GM15510 (cell line): ENCODE measurements at regions not wholly inside any gene's neighbourhood (a gene's known extent, or its start where the extent isn't known, plus 50 kb on each side); places are given as distances from the start of the nearest gene placed in this dataset.

ENCODE experiments used
- POLR2A ChIP-seq: IDR thresholded peaks from 3 replicates; pipeline ENCODE4 v1.6.1; 2011; ENCODE audit warnings: borderline replicate concordance; ENCODE audit not compliant: insufficient read length; ENCODE audit errors: extremely low read depth

DNA sequence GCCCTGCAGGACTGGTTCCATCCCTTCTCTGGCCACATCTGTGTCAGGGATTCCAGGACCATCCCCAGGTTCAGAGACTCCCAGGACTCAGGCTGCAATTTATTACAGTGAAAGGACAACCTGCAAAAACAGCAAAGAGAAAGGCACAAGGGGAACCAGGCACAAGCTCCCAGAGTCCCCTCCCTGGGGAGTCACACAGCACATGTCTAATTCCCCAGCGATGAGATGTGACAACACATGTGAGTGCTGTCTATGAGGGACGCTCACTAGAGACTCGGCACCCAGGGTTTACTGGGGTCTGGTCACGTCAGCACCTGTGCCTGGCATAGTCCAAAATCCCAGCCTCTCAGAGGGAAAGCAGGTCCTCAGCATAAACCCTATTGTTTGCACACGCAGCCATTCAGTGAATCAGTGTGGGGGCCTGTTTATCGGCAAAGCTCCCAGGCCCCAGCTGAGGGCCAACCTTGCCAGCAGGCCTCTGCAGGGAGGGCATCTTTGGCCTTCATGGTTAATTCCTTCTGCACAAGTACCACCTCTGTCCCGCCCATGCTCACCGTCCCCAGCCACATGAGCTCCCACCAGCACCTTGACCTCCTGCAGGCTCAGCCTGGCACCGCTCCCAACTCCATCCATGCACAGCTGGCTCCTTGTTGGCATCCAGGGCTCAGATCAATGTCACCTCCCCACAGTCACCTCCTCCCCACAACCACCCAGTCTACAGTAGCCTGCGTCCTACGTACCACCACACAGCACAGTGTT, 198.9 kb upstream of the SFSWAP start:
- no peak for TF ChIP-seq POLR2A

DNA sequence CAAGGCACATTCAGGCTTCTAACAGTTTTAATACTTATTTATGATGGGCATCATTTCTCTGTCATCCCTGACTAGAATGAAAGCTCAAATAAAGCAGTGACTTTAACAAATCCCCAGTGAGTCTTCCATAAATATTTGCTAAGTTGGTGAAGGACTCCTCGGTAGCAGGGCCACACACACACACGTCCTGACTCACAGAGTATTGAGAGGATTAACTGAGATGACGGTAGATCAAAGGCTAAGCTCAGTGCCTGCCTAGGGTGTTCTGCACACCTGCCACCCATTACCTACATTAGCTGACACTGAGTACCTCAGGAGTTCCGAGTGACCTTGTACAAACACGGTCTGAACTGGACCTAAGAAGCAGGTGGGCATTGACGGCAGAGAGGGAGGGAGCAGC, 197.3 kb upstream of the SFSWAP start:
- no peak for TF ChIP-seq POLR2A

DNA sequence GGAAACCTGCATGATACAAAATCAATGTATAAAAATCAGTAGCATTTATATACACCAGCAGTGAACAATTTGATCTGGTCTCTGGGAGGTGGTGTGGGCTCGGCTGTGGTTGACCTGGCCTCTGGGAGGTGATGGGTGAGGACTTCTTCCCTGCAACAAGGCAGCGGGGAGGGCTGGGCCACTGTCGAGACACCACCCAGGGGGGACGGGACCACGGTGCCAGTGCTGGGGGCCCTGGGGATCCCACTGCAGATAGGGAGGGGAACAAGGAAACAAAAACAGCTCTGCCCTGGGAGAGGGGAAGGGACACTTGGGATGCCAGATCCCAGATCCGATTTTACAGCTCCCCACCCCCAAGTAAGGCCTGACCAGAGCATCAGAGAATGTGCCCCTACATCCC, 189.6 kb upstream of the SFSWAP start:
- TF ChIP-seq POLR2A, result no peak

DNA sequence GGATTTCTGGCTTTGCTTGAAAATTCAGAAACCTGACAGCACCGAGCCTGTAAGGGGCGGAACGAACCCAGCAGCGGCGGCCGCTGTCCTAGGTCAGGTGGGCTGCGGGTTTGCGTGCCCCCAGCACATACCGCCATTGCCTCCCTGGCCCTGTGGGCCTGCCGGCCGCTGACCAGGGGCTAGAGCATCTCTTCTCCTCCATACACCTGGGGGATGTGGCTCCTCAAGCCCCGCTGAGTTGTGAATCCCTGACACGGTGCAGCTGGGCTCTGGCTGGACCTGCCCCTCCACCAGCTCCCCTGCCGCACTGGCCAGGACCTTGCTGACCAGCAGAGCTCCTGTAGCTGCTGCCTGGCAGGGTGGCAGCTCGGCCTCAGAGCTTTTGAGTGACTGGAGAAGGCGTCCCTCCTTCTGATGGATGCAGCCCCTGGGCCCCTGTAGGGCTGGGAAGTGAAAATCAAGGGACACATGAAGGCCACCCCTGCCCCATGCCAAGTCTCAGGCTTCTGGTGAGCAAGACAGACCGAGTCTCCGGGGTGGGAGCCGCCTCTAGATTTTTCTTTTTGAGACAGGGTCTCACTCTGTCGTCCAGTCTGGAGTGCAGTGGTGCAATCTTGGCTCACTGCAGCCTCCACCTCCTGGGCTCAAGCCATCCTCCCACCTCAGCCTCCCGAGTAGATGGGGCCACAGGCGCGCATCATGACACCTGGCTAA, 184.9 kb upstream of the SFSWAP start:
- no peak for TF ChIP-seq POLR2A

DNA sequence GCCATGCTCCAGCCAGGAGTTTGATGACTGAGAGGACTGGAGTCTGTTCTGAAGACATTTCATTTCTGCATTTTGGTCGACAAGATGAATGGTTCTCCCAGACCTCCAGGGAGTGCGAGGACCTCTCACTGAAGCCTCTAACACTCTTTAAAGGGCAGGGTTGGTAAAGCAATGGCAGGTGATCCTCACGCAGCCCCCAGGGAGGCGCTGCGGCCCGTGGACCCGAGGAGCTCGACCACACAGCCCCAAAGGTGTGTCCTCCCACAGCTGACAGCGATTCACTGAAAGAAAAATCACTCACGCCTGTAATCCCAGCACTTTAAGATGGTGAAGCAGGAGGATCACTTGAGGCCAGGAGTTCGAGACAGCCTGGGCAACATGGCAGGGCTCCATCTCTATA, 183.8 kb upstream of the SFSWAP start:
- no peak for TF ChIP-seq POLR2A

DNA sequence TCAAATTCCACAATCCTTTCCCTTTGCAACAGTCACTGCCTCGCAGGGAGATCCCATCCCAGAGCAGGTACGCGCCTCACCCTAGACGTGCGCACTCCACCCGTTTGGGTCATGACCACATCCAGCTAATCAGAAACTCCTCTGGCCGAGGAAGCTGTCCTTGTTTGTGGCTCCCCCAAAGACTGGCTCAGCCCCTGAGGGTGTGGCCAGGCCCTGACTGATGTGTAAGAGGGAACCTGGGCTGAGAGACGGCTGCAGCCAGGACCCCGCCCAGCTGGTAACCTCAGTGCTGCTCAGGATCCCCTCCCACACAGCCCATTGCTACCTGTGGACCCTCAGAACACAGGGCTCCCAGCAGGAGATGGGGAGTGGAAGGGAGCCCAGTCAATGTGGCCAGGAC, 183.2 kb upstream of the SFSWAP start:
- no peak for TF ChIP-seq POLR2A

DNA sequence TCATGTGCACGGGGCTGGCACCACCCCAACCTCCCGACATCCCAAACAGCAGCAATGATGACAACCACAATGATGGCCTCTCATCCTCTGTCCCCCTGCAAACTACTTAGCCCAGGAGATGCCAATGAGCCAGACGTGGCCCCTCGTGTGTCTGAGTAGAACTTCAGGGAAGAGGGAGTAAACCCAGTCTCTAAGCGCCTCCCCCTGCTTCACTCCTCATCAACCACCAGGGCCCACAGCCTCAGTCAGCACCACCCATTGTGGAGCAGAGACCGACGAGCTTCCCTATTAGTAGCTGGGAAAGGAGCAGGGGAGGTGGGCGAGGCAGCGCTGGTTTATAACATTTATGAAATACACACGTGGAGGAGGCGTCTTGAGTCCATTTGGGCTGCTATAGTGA, 182.7 kb upstream of the SFSWAP start:
- no peak for TF ChIP-seq POLR2A

DNA sequence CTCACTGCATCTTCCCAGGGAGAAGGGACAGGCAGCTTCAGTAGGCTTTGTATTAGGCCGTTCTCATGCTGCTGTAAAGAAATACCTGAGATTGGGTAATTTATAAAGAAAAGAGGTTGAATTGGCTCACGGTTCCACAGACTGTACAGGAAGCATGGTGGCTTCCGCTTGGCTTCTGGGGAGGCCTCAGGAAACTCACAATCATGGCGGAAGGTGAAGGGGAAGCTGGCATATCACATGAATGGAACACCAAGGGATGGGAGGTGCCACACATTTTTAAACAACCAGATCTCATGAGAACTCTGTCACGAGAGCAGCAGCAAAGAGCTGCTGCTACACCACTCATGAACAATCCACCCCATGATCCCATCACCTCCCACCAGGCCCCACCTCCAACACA, 182.2 kb upstream of the SFSWAP start:
- TF ChIP-seq POLR2A, result no peak

DNA sequence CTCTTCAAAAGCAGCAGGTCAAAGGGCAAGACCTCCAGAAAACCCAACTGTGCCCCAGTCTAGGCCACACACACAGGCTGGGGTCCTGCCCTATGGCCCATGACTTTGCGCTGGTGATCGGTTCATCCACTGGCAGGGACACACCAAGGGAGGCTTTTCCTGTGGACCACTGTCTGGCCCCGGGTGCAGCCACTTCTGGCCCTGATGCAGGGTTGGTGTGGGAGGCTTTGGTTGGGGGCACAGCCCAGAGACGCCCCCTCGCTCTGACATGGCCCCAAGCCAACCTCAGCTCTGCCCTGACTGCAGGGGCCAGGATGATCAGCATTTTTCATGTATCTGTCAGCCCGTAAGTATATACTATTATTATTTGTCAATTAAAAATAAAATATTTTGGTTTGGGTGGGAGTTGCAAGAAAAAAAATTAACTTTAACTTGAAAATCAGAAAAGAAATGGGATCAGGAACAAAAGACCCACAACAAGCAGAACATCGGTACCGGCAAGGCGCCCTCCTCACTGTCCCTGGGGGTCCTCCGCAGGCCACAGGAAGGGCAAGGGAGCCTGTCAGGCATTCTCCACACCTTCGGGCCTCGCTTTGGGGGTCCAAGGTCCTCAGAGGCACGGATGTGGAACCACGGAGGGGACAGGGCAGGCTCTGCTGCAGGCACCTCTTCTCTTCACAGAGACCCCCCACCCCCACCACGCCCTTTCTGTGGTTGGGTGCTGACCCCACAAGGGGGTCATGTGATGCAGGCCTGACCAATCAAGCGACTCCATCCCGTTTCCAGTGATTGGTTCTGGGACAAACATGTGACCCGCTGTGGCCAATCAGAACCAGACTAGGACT, 181.5 kb upstream of the SFSWAP start:
- TF ChIP-seq POLR2A, result no peak

DNA sequence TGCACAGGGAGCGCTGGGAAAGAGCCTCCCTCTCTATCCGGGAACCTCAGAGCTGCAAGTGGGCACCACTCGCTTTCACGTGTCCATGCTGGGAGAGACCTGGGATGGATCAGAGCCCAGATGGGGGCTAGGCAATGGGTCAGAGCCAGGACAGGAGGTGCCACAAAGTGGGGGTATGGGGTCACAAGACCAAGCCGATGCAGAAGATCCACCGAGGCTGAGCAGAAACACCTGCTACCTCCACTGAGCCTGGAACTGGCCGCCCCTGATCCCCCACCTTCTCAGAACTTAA, 180.9 kb upstream of the SFSWAP start:
- no peak for TF ChIP-seq POLR2A

DNA sequence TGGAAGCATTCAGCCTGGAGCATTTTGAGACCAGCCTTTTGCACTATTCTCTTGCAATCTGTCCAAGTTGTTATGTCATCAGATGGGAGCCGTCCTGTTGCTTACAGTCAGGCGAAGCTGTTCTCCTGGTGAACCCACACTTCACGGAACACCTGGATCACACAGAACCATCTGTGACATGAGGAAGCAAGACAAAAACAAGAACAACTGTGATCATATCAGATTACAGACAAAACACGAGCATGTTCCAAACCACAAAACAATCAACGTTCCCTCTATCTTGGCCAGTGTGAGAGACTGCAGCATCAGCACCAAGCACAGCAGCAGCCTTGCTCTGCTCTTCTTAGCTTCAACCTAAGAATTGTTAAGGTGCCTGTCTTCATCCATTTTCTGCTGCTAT, 180.5 kb upstream of the SFSWAP start:
- no peak for TF ChIP-seq POLR2A

DNA sequence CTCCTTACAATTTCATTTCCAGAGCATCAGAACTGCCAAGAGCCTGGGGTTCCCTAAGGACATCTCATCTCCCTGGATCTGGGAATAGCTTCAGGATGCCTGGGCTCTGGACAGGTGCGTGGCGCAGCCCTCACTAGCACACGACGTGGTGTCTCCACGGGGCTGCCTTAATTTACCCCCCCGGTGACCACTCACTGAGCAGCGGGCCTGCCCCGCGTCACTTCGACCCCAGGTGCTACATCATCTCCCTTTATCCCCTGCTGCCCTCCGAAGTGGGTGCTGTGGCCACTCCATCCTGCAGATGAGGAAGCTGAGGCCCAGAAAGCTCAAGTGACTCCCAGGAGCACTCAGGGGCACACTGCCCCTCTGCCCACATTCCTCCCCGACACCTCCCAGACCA, 177.8 kb upstream of the SFSWAP start:
- no peak for TF ChIP-seq POLR2A

DNA sequence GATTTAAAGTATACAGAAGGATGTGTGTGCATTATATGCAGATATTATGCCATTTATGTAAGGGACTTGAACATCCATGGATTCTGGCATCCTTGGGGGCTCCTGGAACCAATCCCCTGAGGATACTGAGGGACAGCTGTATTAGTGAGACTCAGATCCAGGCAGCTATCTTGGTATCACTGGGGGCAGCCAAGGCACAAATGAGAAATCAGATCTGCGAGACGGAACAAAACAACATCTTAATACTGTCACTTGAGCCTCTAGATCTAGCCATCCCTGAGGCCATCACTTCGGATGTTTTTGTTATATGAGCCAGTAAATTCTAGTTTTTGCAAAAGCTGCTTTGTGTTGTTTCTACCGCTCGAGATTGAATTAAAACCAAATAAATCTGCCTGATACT, 175.1 kb upstream of the SFSWAP start:
- TF ChIP-seq POLR2A, result no peak

DNA sequence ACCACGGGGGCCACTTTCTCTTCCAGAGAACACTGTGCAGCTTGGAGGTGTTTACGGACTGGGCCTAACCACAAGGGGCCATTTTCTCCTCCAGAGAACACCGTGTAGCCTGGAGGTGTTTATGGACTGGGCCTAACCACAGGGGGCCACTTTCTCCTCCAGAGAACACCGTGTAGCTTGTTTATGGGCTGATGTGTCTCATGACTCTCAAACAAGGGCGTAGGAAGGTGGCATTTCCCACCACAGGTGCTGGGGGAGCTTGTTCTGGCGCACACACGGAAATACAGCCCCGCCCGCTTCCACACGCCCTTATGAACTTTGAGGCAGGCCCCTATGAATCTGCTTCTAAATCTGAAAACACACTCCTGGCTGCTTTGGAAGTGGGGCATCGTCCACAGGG, 174.6 kb upstream of the SFSWAP start:
- TF ChIP-seq POLR2A, result no peak

DNA sequence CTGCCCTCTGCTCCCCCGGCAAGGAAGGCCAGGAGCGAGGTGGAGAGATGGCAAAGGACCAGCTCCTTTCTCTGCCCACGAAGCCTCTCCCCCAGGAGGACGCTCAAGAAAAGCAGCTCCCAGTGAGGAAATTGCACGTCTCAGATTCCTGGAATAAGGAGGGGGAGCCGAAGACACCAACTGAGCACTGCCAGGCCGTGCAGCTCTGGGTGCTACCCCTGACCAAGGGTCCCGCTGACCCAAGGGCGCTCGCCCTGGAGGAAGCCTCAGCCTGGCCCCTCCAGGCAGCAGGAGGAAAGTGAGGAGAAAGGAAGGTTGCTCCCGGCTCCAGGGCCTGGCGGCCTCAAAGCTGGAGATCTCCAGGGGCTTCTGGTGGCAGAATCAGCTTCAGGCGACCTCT, 174.1 kb upstream of the SFSWAP start:
- no peak for TF ChIP-seq POLR2A
